ENCODE measurements at regions not wholly inside any gene's neighbourhood (a gene's known extent, or its start where the extent isn't known, plus 50 kb on each side); places are given as distances from the start of the nearest gene placed in this dataset.
"Not testable (repeated sequence)": the region's sequence is repeated elsewhere in the genome, so short reads cannot be mapped to it uniquely, and the experiment has no call there.

- not testable (repeated sequence) for TF ChIP-seq CTCF (conservative IDR thresholded peaks at IDR 0.05); EZH2 (IDR thresholded peaks at IDR 0.05; ENCODE audit: low read depth)
These were observed 126.6 kb downstream of the METRNL start for GRCh38 chr17:83206036-83206394.

Measured in PC-9 (cell line).